ENCODE measurements at regions not wholly inside any gene's neighbourhood (a gene's known extent, or its start where the extent isn't known, plus 50 kb on each side); places are given as distances from the start of the nearest gene placed in this dataset.

DNA sequence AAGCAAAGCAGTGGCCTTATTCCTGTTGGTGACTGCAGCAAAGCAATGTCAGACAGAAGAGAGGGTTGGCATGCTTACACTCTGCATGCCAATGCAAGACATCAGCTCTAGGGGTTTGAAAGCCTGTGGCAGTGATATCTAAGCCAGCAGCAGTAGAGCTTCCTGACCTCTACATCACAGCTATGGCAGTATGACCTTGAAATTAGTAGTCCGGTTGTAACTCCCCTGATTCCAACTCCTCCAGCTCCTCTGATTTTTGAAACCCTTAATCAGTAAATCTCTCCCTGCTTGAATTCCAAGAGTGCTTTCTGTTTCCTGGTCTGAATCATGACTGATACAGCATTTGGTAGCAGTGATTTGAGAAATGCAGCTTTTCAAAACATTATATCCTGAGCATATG is 60.0 kb upstream of the LRP1B start:
- TF ChIP-seq, protein P1, sequence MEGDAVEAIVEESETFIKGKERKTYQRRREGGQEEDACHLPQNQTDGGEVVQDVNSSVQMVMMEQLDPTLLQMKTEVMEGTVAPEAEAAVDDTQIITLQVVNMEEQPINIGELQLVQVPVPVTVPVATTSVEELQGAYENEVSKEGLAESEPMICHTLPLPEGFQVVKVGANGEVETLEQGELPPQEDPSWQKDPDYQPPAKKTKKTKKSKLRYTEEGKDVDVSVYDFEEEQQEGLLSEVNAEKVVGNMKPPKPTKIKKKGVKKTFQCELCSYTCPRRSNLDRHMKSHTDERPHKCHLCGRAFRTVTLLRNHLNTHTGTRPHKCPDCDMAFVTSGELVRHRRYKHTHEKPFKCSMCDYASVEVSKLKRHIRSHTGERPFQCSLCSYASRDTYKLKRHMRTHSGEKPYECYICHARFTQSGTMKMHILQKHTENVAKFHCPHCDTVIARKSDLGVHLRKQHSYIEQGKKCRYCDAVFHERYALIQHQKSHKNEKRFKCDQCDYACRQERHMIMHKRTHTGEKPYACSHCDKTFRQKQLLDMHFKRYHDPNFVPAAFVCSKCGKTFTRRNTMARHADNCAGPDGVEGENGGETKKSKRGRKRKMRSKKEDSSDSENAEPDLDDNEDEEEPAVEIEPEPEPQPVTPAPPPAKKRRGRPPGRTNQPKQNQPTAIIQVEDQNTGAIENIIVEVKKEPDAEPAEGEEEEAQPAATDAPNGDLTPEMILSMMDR (IDR thresholded peaks at IDR 0.05): no peak
- no peak for TF ChIP-seq EZH2 (IDR thresholded peaks at IDR 0.05; ENCODE audit: borderline replicate concordance, insufficient read depth, low read depth, low read length, poor library complexity, severe bottlenecking)

All from B cell (primary cell).